K562 (cell line): ENCODE measurements at regions not wholly inside any gene's neighbourhood (a gene's known extent, or its start where the extent isn't known, plus 50 kb on each side); places are given as distances from the start of the nearest gene placed in this dataset.

Source experiments
- ATAC-seq: fragments of 200-7000 bp; cut with Tn5 transposase; 3 replicates; pipeline ENCODE4 v1.9.1; 2020; ENCODE audit warnings: moderate library complexity
- BruUV-seq: library from RNA; stranded (reverse); fragments of 400-500 nt; replicated peaks from 2 replicates; lab custom pipeline; 2021; lab: Mats Ljungman, UMichigan
- CTCF ChIA-PET: fragments of 300-600 bp; formaldehyde crosslinking; extraction: SDS; loops from one replicate; lab custom pipeline; 2021; ENCODE audit warnings: low intra/inter-chr PET ratio; lab: Yijun Ruan, JAX
- POLR2A ChIA-PET: fragments of 300-600, 350-650 bp; sonication (Branson Sonifier 250); formaldehyde crosslinking; extraction: SDS; loops from one replicate; lab custom pipeline; 2021; ENCODE audit warnings: antibody characterized with exemption, inconsistent platforms; lab: Yijun Ruan, JAX
- DNase-seq, 4 experiments: peaks; one replicate each; pipeline versions ENCODE4 v3.0.0 to v3.0.0-alpha.2; 2011 to 2018; ENCODE audit warnings: low spot score in 3 of 4, mixed read lengths in 3 of 4; ENCODE audit errors: extremely low read depth in 1 of 4
- FAIRE-seq: peaks from 2 replicates; lab custom pipeline; 2011; peaks lifted over from hg19 to GRCh38; lab: Jason Lieb, UNC
- H2AFZ ChIP-seq: 2 replicates; pipeline ENCODE4 v1.6.0; 2011; ENCODE audit warnings: low read depth, low read length, control low read depth, inconsistent platforms
- H3K27ac ChIP-seq: fragments of 200-600 bp; 3 replicates; pipeline ENCODE4 v1.8.0; 2011; ENCODE audit warnings: low read depth, mild to moderate bottlenecking, control low read depth, inconsistent platforms, low read length, moderate library complexity, mixed read lengths; ENCODE audit errors: extremely low read depth
- H3K27me3 ChIP-seq, 2 experiments: fragments of 300-600 bp in 1 of 2; 2 replicates in 1 of 2; 3 replicates in 1 of 2; pipeline versions ENCODE4 v1.6.0 to v1.8.0; 2011; ENCODE audit warnings: inconsistent platforms in 2 of 2, low read length in 2 of 2, mild to moderate bottlenecking in 1 of 2, mixed read lengths in 1 of 2, moderate library complexity in 1 of 2; ENCODE audit not compliant: control insufficient read depth in 2 of 2, insufficient read depth in 2 of 2
- H3K36me3 ChIP-seq: fragments of 300-600 bp; 3 replicates; pipeline ENCODE4 v1.8.0; 2011; ENCODE audit warnings: mild to moderate bottlenecking, low read length, inconsistent platforms; ENCODE audit not compliant: control insufficient read depth, insufficient read depth
- H3K4me1 ChIP-seq, 2 experiments: fragments of 200-600 bp in 1 of 2; replicated peaks in 1 of 2; 2 replicates in 1 of 2; 3 replicates in 1 of 2; pipeline versions ENCODE4 v1.5.1 to v1.8.0; 2011; ENCODE audit warnings: inconsistent platforms in 2 of 2, low read length in 2 of 2, mild to moderate bottlenecking in 1 of 2, mixed read lengths in 1 of 2, moderate library complexity in 1 of 2; ENCODE audit not compliant: control insufficient read depth in 2 of 2, insufficient read depth in 2 of 2
- H3K4me2 ChIP-seq: 2 replicates; pipeline ENCODE4 v1.6.1; 2011; ENCODE audit warnings: low read length, control low read depth, inconsistent platforms, mixed read lengths; ENCODE audit not compliant: insufficient read depth
- H3K4me3 ChIP-seq: fragments of 200-600 bp; sonication (generic), shearing (Covaris generic); 2 replicates; pipeline ENCODE4 v1.5.1; 2016; ENCODE audit warnings: control low read depth, inconsistent platforms
- H3K79me2 ChIP-seq: fragments of 200-600 bp; 3 replicates; pipeline ENCODE4 v1.8.0; 2011; ENCODE audit warnings: low read length, inconsistent platforms; ENCODE audit not compliant: control insufficient read depth, insufficient read depth
- H3K9ac ChIP-seq, 2 experiments: 2 replicates each; pipeline versions ENCODE4 v1.6.0 to v1.6.1; 2011; ENCODE audit warnings: low read depth in 2 of 2, low read length in 2 of 2, control low read depth in 1 of 2, inconsistent platforms in 1 of 2, mild to moderate bottlenecking in 1 of 2, mixed read lengths in 1 of 2; ENCODE audit not compliant: insufficient read depth in 1 of 2
- H3K9me1 ChIP-seq: one replicate; pipeline ENCODE4 v1.6.0; 2011; ENCODE audit warnings: inconsistent platforms, mild to moderate bottlenecking, low read length, moderate library complexity; ENCODE audit not compliant: control insufficient read depth, insufficient read depth
- H3K9me3 ChIP-seq: replicated peaks from 2 replicates; pipeline ENCODE4 v1.5.1; 2011; ENCODE audit warnings: low read depth, low read length, inconsistent platforms; ENCODE audit not compliant: control insufficient read depth, insufficient read depth
- H4K20me1 ChIP-seq: replicated peaks from 2 replicates; pipeline ENCODE4 v1.6.1; 2011; ENCODE audit warnings: low read length, inconsistent platforms, mixed read lengths; ENCODE audit not compliant: control insufficient read depth, insufficient read depth
- KLF1 ChIP-seq: fragments of 450-650 bp; IDR thresholded peaks from 2 replicates; pipeline ENCODE4 v1.6.1; 2016; ENCODE audit warnings: missing genetic modification characterization, missing compliant biosample characterization
- KLF6 ChIP-seq: fragments of 250-450 bp; sonication (Bioruptor Pico); IDR thresholded peaks from 2 replicates; pipeline ENCODE4 v1.4.0; 2020; ENCODE audit warnings: mild to moderate bottlenecking, moderate library complexity, borderline replicate concordance
- NCOA2 ChIP-seq, 2 experiments: fragments of 450-650 bp; IDR thresholded peaks; 2 replicates each; pipeline ENCODE4 v1.6.1; 2018; ENCODE audit warnings: mild to moderate bottlenecking in 2 of 2, moderate library complexity in 1 of 2; ENCODE audit not compliant: partially characterized antibody in 2 of 2
- RBM25 ChIP-seq: fragments of 200-400 bp; formaldehyde crosslinking; IDR thresholded peaks from 2 replicates; pipeline ENCODE4 v1.6.1; 2018; ENCODE audit warnings: low read length, low read depth, moderate library complexity; ENCODE audit not compliant: severe bottlenecking
- RFX7 ChIP-seq: fragments of 250-450 bp; sonication (Bioruptor Pico); IDR thresholded peaks from 2 replicates; pipeline ENCODE4 v1.5.1; 2021; ENCODE audit warnings: mild to moderate bottlenecking
- SOX6 ChIP-seq: fragments of 450-650 bp; IDR thresholded peaks from 2 replicates; pipeline ENCODE4 v1.6.1; 2014; ENCODE audit warnings: mild to moderate bottlenecking
- ZNF124 ChIP-seq: sonication (generic); formaldehyde crosslinking; IDR thresholded peaks from 2 replicates; pipeline ENCODE4 v1.8.1; 2022; ENCODE audit warnings: missing genetic modification reagents
- ZNF436 ChIP-seq: fragments of 250-450, 450-650 bp; sonication (Bioruptor Pico); formaldehyde crosslinking; IDR thresholded peaks from 2 replicates; pipeline ENCODE4 v1.7.0; 2020; ENCODE audit warnings: mild to moderate bottlenecking
- WGBS: fragments of 100-300 bp; shearing (Covaris generic); methylation state at CpG from one replicate; pipeline ENCODE4 v1.1.6; 2016; ENCODE audit warnings: low coverage, mixed read lengths; ENCODE audit not compliant: insufficient coverage; ENCODE audit errors: missing lambda C conversion rate; 5-methylcytosine and 5-hydroxymethylcytosine counted together
- in situ Hi-C: fragments of 300-500 bp; cut with MboI; formaldehyde crosslinking; loops from 4 replicates; pipeline ENCODE4 v1.15.0; 2018; ENCODE audit warnings: inconsistent platforms, mixed read lengths
- intact Hi-C: fragments of 100-400 bp; cut with micrococcal nuclease; formaldehyde crosslinking; loops from 2 replicates; pipeline ENCODE4 v1.14.2; 2022

GRCh38 chr1:30319765-30320580 is 403.4 kb downstream of the MATN1 start:
- H3K4me1 ChIP-seq = no peaks in the 10 kb centered on the region
- peaks cover 4% of the 10 kb centered on the region; the same call in 1 of the 2 replicates for H4K20me1 ChIP-seq
- H3K9me3 ChIP-seq = no peaks in the 10 kb centered on the region
- CTCF ChIA-PET = no interaction called here
- TF ChIP-seq ZNF124 (CRISPR knock-in tag) (no peak), ZNF436 (no peak), KLF1 (tag) (no peak), SOX6 (no peak), KLF6 (CRISPR knock-in tag) (no peak), RBM25 (peak; percentile 41), NCOA2 (IDR thresholded peaks at IDR 0.05; ENCODE audit: partially characterized antibody in 2 of 2) (no peak), RFX7 (no peak)
- no peak overlapping the region for H3K27ac ChIP-seq
- BruUV-seq = no TSS peak
- FAIRE-seq = no peak
- no peak overlapping the region for H3K9ac ChIP-seq
- H3K9me1 ChIP-seq = no peaks in the 10 kb centered on the region
- in situ Hi-C loops (no loop called here), intact Hi-C loops (no loop called here)
- peaks cover 0 to 5% of the 10 kb centered on the region in 2 experiments; a peak in 2 of 5 replicates for H3K27me3 ChIP-seq
- no peak overlapping the region for H3K4me2 ChIP-seq
- POLR2A ChIA-PET = no interaction called here
- 0% methylated on average over 11 of the region's 11 CpGs for WGBS
- H3K79me2 ChIP-seq = no peaks in the 10 kb centered on the region
- no peak for ATAC-seq
- no peak for DNase-seq
- H2AFZ ChIP-seq = no peak overlapping the region
- H3K36me3 ChIP-seq = no peaks in the 10 kb centered on the region
- H3K4me3 ChIP-seq = no peak overlapping the region
